CD14-positive monocyte (primary cell): ENCODE measurements at regions not wholly inside any gene's neighbourhood (a gene's known extent, or its start where the extent isn't known, plus 50 kb on each side); places are given as distances from the start of the nearest gene placed in this dataset.
A peak's percentile ranks its signal among the peaks of the same experiment; 100 is the strongest.

Source experiments
- DNase-seq, 3 donors: peaks; one replicate each; pipeline ENCODE4 v3.0.0-alpha.2; 2011 to 2022
- H2AFZ ChIP-seq: 2 replicates; pipeline ENCODE4 v1.6.0; 2012; ENCODE audit warnings: mild to moderate bottlenecking, low read depth, low read length, inconsistent platforms; ENCODE audit not compliant: insufficient read depth, poor library complexity, severe bottlenecking
- H3K27ac ChIP-seq, 2 donors: 1 replicate in 1 of 2; 2 replicates in 1 of 2; pipeline ENCODE4 v1.5.1; 2012 to 2013; ENCODE audit warnings: low read length in 2 of 2, control low read depth in 1 of 2, inconsistent platforms in 1 of 2, low read depth in 1 of 2, mild to moderate bottlenecking in 1 of 2
- H3K27me3 ChIP-seq, 2 donors: one replicate each; pipeline versions ENCODE4 v1.6.0 to v1.6.1; 2011 to 2013; ENCODE audit warnings: low read length in 2 of 2; ENCODE audit not compliant: control insufficient read depth in 2 of 2, insufficient read depth in 2 of 2
- H3K36me3 ChIP-seq, 2 donors: replicated peaks in 1 of 2; 1 replicate in 1 of 2; 2 replicates in 1 of 2; pipeline versions ENCODE4 v1.5.1 to v1.6.1; 2012 to 2013; ENCODE audit warnings: low read length in 2 of 2, control low read depth in 1 of 2, inconsistent platforms in 1 of 2, mild to moderate bottlenecking in 1 of 2; ENCODE audit not compliant: insufficient read depth in 2 of 2, control insufficient read depth in 1 of 2
- H3K4me1 ChIP-seq, 2 donors: 1 replicate in 1 of 2; 2 replicates in 1 of 2; pipeline versions ENCODE4 v1.5.1 to v1.6.1; 2012 to 2013; ENCODE audit warnings: low read length in 2 of 2, control low read depth in 1 of 2, inconsistent platforms in 1 of 2, mild to moderate bottlenecking in 1 of 2, moderate library complexity in 1 of 2; ENCODE audit not compliant: insufficient read depth in 2 of 2, control insufficient read depth in 1 of 2
- H3K4me2 ChIP-seq: replicated peaks from 2 replicates; pipeline ENCODE3; 2012; ENCODE audit warnings: low read length, moderate library complexity, mild to moderate bottlenecking; ENCODE audit not compliant: poor library complexity, severe bottlenecking; ENCODE audit errors: extremely low read depth
- H3K4me3 ChIP-seq, 3 experiments: fragments of 200-600 bp in 1 of 3; sonication (generic) in 1 of 3; replicated peaks in 1 of 3; 1 replicate in 2 of 3; 2 replicates in 1 of 3; pipeline ENCODE4 v1.5.1; 2011 to 2013; ENCODE audit warnings: low read length in 3 of 3, mild to moderate bottlenecking in 3 of 3, control low read depth in 2 of 3, low read depth in 2 of 3, inconsistent platforms in 1 of 3, moderate library complexity in 1 of 3
- H3K79me2 ChIP-seq: 2 replicates; pipeline ENCODE4 v1.6.0; 2012; ENCODE audit warnings: mild to moderate bottlenecking, control low read depth, inconsistent platforms, low read length, moderate library complexity; ENCODE audit not compliant: insufficient read depth
- H3K9ac ChIP-seq: 2 replicates; pipeline ENCODE4 v1.6.0; 2017; ENCODE audit warnings: low read length, mild to moderate bottlenecking; ENCODE audit not compliant: insufficient read depth, poor library complexity, severe bottlenecking
- H3K9me3 ChIP-seq, 2 donors: replicated peaks in 1 of 2; 1 replicate in 1 of 2; 2 replicates in 1 of 2; pipeline versions ENCODE4 v1.5.1 to v1.6.1; 2012 to 2013; ENCODE audit warnings: low read length in 2 of 2, control low read depth in 1 of 2; ENCODE audit not compliant: control insufficient read depth in 1 of 2, insufficient read depth in 1 of 2
- H4K20me1 ChIP-seq: 2 replicates; pipeline ENCODE4 v1.6.0; 2012; ENCODE audit warnings: mild to moderate bottlenecking, low read length, control low read depth, moderate library complexity; ENCODE audit not compliant: insufficient read depth
- H3K27ac Mint-ChIP-seq, 7 donors: one replicate each; pipeline ENCODE4 v1.8.0; 2020; ENCODE audit warnings: mild to moderate bottlenecking in 7 of 7, mixed read lengths in 7 of 7, moderate library complexity in 6 of 7, inconsistent platforms in 2 of 7
- H3K27me3 Mint-ChIP-seq, 3 donors: one replicate each; pipeline ENCODE4 v1.8.0; 2021 to 2022; ENCODE audit warnings: low read depth in 3 of 3, mild to moderate bottlenecking in 3 of 3, mixed read lengths in 3 of 3, moderate library complexity in 3 of 3, inconsistent platforms in 1 of 3
- H3K36me3 Mint-ChIP-seq, 2 donors: one replicate each; pipeline ENCODE4 v1.8.0; 2020; ENCODE audit warnings: mixed read lengths in 2 of 2, inconsistent platforms in 1 of 2, mild to moderate bottlenecking in 1 of 2
- H3K4me1 Mint-ChIP-seq: one replicate; pipeline ENCODE4 v1.8.0; 2020; ENCODE audit warnings: mild to moderate bottlenecking, mixed read lengths
- H3K4me3 Mint-ChIP-seq, 2 donors: one replicate each; pipeline ENCODE4 v1.8.0; 2020; ENCODE audit warnings: mild to moderate bottlenecking in 2 of 2, mixed read lengths in 2 of 2, moderate library complexity in 1 of 2
- H3K9me3 Mint-ChIP-seq, 7 donors: one replicate each; pipeline ENCODE4 v1.8.0; 2020 to 2022; ENCODE audit warnings: mixed read lengths in 7 of 7, mild to moderate bottlenecking in 6 of 7, moderate library complexity in 6 of 7, inconsistent platforms in 2 of 7
- WGBS: methylation state at CpG from one replicate; pipeline ENCODE4 v1.1.5; 2013; ENCODE audit warnings: missing lambda C conversion rate; ENCODE audit not compliant: insufficient coverage; 5-methylcytosine and 5-hydroxymethylcytosine counted together
- intact Hi-C, 2 donors: fragments of 100-400 bp; cut with micrococcal nuclease; formaldehyde crosslinking; loops; one replicate each; pipeline versions ENCODE4 v1.15.0 to v1.15.1; 2023
- TF ChIP-seq, protein P1 (sequence below): fragments of 200-600 bp; IDR thresholded peaks from one replicate; pipeline ENCODE4 v1.8.0; 2022; ENCODE audit warnings: antibody characterized with exemption, mild to moderate bottlenecking

DNA sequence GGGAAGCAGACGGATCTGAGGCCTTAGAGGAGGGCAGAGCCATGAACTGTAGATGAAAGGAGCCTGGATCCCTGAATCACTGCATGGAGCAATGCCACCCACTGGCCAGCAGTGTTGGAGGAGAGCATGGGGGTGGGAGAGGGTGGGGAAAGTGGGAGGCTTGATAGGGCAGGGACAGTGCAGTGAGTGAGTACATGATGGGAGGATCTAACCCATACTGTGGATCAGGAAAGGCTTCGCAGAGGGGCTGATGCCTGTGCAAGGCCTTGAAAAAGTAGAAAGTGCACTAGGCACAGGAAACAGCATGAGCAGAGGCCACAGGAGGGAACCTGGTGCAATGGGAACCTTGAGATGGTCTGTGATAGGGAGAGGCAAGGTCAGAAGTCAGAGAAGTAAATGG, 391.9 kb downstream of the PTPRU start:
- no peak overlapping the region for H2AFZ ChIP-seq
- H3K9me3 ChIP-seq, result peaks cover 0 to 7% of the 10 kb centered on the region in 2 donors
- TF ChIP-seq, protein P1, sequence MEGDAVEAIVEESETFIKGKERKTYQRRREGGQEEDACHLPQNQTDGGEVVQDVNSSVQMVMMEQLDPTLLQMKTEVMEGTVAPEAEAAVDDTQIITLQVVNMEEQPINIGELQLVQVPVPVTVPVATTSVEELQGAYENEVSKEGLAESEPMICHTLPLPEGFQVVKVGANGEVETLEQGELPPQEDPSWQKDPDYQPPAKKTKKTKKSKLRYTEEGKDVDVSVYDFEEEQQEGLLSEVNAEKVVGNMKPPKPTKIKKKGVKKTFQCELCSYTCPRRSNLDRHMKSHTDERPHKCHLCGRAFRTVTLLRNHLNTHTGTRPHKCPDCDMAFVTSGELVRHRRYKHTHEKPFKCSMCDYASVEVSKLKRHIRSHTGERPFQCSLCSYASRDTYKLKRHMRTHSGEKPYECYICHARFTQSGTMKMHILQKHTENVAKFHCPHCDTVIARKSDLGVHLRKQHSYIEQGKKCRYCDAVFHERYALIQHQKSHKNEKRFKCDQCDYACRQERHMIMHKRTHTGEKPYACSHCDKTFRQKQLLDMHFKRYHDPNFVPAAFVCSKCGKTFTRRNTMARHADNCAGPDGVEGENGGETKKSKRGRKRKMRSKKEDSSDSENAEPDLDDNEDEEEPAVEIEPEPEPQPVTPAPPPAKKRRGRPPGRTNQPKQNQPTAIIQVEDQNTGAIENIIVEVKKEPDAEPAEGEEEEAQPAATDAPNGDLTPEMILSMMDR, result no peak
- no peaks in the 10 kb centered on the region for H3K4me1 ChIP-seq
- no peaks in the 10 kb centered on the region for H3K27me3 ChIP-seq
- no peaks in the 10 kb centered on the region for H3K36me3 ChIP-seq
- Mint-ChIP-seq H3K36me3 (no peaks in the 10 kb centered on the region), H3K4me1 (no peaks in the 10 kb centered on the region), H3K9me3 (peaks cover 2 to 15% (median 8%) of the 10 kb centered on the region in 7 donors), H3K4me3 (no peak overlapping the region), H3K27me3 (peaks cover 3 to 9% (median 4%) of the 10 kb centered on the region in 3 donors), H3K27ac (no peak overlapping the region)
- no peak overlapping the region for H3K27ac ChIP-seq
- H3K4me3 ChIP-seq, result no peak overlapping the region
- no peaks in the 10 kb centered on the region for H3K79me2 ChIP-seq
- no peaks in the 10 kb centered on the region for H4K20me1 ChIP-seq
- intact Hi-C loops, result no loop called here
- no peak overlapping the region for H3K4me2 ChIP-seq
- no peak for DNase-seq
- 88% methylated on average over 1 of the region's 2 CpGs for WGBS
- H3K9ac ChIP-seq, result no peak overlapping the region

DNA sequence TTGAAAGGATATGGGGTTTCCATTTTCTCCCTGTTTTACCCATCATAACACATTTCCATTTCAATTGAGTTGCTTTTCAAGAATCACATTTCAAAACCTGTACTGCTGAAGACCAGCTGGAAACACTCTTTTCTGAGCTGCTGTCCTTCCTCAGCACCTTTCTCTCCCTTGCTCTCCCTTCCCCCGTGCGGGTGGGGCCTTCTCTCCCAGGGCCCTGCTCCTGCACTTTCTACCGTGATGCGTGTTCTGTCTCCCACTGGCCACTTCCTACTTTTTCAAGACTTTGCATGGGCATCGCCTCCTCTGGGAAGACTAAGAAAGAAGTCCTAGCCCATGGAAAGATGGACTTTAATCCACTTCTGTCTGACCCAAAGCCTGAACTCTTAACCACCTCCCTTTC, 390.4 kb downstream of the PTPRU start:
- TF ChIP-seq, protein P1, result no peak
- Mint-ChIP-seq H3K27ac (no peak overlapping the region), H3K4me1 (no peaks in the 10 kb centered on the region), H3K9me3 (peaks cover 2 to 15% (median 8%) of the 10 kb centered on the region in 7 donors), H3K4me3 (peak overlapping the region in 1 of 2 donors; percentile 18), H3K27me3 (peaks cover 0 to 5% (median 3%) of the 10 kb centered on the region in 3 donors), H3K36me3 (no peaks in the 10 kb centered on the region)
- DNase-seq, result no peak
- 90% methylated on average over 5 of the region's 5 CpGs for WGBS
- Histone ChIP-seq H3K4me2 (no peak overlapping the region), H3K27me3 (peaks cover 0 to 2% of the 10 kb centered on the region in 2 donors), H4K20me1 (no peaks in the 10 kb centered on the region), H2AFZ (no peak overlapping the region), H3K27ac (no peak overlapping the region), H3K4me3 (no peak overlapping the region), H3K79me2 (no peaks in the 10 kb centered on the region), H3K36me3 (no peaks in the 10 kb centered on the region), H3K4me1 (no peaks in the 10 kb centered on the region), H3K9ac (no peak overlapping the region), H3K9me3 (peaks cover 0 to 7% of the 10 kb centered on the region in 2 donors)
- intact Hi-C loops, result no loop called here
